Ovary (tissue), 7 donors: ENCODE measurements at regions not wholly inside any gene's neighbourhood (a gene's known extent, or its start where the extent isn't known, plus 50 kb on each side); places are given as distances from the start of the nearest gene placed in this dataset.

Experiments
- DNase-seq, 5 donors: peaks; one replicate each; pipeline ENCODE4 v3.0.0-alpha.2; 2019 to 2020
- H3K27ac ChIP-seq, 2 donors: fragments of 200-600 bp; one replicate each; pipeline versions ENCODE4 v1.5.1 to v1.8.0; 2019 to 2022
- H3K27me3 ChIP-seq: fragments of 200-600 bp; one replicate; pipeline ENCODE4 v1.8.0; 2022
- H3K36me3 ChIP-seq: fragments of 200-600 bp; sonication (generic); one replicate; pipeline ENCODE4 v1.5.1; 2019
- H3K4me1 ChIP-seq: one replicate; pipeline ENCODE4 v1.8.1; 2013; ENCODE audit warnings: mild to moderate bottlenecking, moderate library complexity; ENCODE audit not compliant: insufficient read depth
- H3K4me3 ChIP-seq: fragments of 200-600 bp; sonication (generic); one replicate; pipeline ENCODE4 v1.5.1; 2017
- H3K9me3 ChIP-seq, 2 donors: fragments of 200-600 bp in 1 of 2; sonication (generic) in 1 of 2; one replicate each; pipeline versions ENCODE4 v1.5.1 to v1.8.1; 2013 to 2019; ENCODE audit warnings: mild to moderate bottlenecking in 1 of 2, moderate library complexity in 1 of 2
- EP300 ChIP-seq: sonication (generic); formaldehyde crosslinking; IDR thresholded peaks from one replicate; pipeline ENCODE4 v1.6.1; 2017; ENCODE audit warnings: antibody characterized with exemption
- POLR2A ChIP-seq: fragments of 450-650 bp; IDR thresholded peaks from one replicate; pipeline ENCODE4 v1.6.1; 2017; ENCODE audit warnings: antibody characterized with exemption, mild to moderate bottlenecking, moderate library complexity
- WGBS, 3 donors: extraction: QIAGEN DNeasy Blood & Tissue Kit in 1 of 3; methylation state at CpG; one replicate each; pipeline versions ENCODE4 v1.1.5 to v1.1.7; 2013 to 2017; 5-methylcytosine and 5-hydroxymethylcytosine counted together
- intact Hi-C, 4 donors: fragments of 100-400 bp; cut with DNase I; formaldehyde crosslinking; loops; one replicate each; pipeline versions ENCODE4 v1.11.0 to v1.15.1; 2022 to 2023
- TF ChIP-seq, protein P1 (sequence below), 3 donors: fragments of 450-650 bp in 2 of 3; fragments of 200-600 bp in 1 of 3; IDR thresholded peaks; one replicate each; pipeline versions ENCODE4 v1.5.1 to v1.8.0; 2016 to 2022; ENCODE audit warnings: antibody characterized with exemption in 3 of 3, mild to moderate bottlenecking in 1 of 3
- donor health status: DM: no; HTN: no; CAD: no; lungs with moderate emphysema.
- donor health status: DM: no; HTN: no; CAD: no.
- donor health status: Bipolar disorder and iron deficiency.
- donor health status: DM: no; HTN: no; CAD: no.
- donor health status: DM: yes; HTN: yes; CAD: no.

DNA sequence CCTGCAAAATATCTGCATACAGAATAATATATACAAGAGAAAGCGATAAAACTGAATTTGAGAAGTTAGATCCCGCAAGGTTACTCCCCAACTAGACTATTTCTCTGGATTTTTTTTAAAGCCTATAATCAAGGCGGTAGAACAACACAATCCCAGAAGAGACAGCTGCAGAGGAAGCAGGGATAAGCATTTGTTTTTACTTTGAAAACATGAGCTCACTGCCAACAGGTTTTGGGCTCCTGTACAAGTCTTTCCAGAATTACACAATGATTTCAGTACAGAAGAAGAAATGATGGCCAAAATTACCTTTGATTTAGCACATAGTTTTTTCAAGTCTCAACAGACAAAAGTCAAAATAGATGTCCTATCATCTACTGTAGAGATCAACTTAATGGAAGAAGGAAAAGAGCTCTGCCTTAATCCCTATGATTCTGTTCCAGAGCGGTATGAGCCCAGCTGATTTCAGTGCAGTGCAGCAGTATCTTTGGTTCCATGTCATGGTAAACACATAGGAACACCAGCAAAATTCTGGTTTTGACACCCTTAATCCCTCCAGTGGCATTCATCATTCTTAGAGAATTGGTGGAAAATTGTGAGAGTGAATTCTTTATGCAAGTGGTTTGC, 304.3 kb downstream of the HDGFL1 start:
- H3K4me1 ChIP-seq, result peaks cover 3% of the 10 kb centered on the region
- no peaks in the 10 kb centered on the region for H3K36me3 ChIP-seq
- DNase-seq, result peak in 4 of 5 donors; percentile 26 to 58 (median 52)
- TF ChIP-seq POLR2A (no peak), EP300 (no peak)
- TF ChIP-seq, protein P1, sequence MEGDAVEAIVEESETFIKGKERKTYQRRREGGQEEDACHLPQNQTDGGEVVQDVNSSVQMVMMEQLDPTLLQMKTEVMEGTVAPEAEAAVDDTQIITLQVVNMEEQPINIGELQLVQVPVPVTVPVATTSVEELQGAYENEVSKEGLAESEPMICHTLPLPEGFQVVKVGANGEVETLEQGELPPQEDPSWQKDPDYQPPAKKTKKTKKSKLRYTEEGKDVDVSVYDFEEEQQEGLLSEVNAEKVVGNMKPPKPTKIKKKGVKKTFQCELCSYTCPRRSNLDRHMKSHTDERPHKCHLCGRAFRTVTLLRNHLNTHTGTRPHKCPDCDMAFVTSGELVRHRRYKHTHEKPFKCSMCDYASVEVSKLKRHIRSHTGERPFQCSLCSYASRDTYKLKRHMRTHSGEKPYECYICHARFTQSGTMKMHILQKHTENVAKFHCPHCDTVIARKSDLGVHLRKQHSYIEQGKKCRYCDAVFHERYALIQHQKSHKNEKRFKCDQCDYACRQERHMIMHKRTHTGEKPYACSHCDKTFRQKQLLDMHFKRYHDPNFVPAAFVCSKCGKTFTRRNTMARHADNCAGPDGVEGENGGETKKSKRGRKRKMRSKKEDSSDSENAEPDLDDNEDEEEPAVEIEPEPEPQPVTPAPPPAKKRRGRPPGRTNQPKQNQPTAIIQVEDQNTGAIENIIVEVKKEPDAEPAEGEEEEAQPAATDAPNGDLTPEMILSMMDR (IDR thresholded peaks at IDR 0.05), result no peak
- H3K9me3 ChIP-seq, result no peaks in the 10 kb centered on the region
- 16 to 28% (median 18%) methylated on average over 4 of the region's 4 CpGs for WGBS, 3 donors
- peak overlapping the region in 1 of 2 donors; percentile 64 for H3K27ac ChIP-seq
- no peaks in the 10 kb centered on the region for H3K27me3 ChIP-seq
- H3K4me3 ChIP-seq, result no peak overlapping the region
- intact Hi-C loops, result no loop called here

DNA sequence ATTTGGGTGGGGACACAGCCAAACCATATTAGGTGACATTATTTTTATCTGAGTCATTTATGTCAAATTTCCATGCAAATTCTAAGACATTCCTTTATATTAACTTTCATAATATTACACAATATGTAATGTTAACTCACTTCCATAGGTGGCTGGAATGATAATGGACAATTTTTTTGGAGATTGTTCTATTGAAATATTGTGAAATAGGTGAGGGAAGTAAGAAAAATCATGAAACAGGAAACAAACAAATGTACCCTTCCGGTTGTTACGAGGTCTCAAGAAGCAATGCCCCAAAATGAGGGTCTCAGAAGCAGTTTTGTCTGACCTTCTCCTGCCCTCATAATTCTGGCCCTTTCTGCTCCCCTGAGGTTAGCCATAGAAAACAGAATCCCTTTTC, 306.5 kb downstream of the HDGFL1 start:
- H3K27me3 ChIP-seq, result no peaks in the 10 kb centered on the region
- H3K4me1 ChIP-seq, result peaks cover 3% of the 10 kb centered on the region
- H3K36me3 ChIP-seq, result no peaks in the 10 kb centered on the region
- intact Hi-C loops, result no loop called here
- no peaks in the 10 kb centered on the region for H3K9me3 ChIP-seq
- H3K4me3 ChIP-seq, result no peak overlapping the region
- TF ChIP-seq, protein P1 (IDR thresholded peaks at IDR 0.05), result no peak
- TF ChIP-seq EP300, result no peak
- no peak for TF ChIP-seq POLR2A
- DNase-seq, result no peak
- no peak overlapping the region for H3K27ac ChIP-seq
- WGBS, 3 donors, result 94 to 100% (median 97%) methylated on average over 2 of the region's 2 CpGs

DNA sequence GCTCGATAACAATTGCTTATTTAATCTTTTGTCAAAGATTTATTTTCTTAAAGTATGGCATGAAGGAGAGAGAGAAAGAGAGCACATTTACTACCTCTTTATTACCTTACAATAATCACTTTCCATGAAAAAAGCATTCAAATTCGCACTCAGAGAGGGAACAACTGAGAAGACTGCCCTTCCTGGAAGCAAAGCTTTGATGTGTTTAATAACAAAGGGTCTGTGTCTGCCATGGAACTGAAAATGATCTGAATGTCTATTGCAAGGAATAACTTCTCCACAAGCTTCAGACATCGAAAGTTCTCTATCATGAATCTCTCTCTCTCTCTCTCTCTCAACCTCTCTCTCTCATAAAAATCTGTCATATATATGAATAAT, 308.9 kb downstream of the HDGFL1 start:
- Histone ChIP-seq H3K27ac (peak overlapping the region in 1 of 2 donors; percentile 35), H3K4me3 (no peak overlapping the region), H3K9me3 (no peaks in the 10 kb centered on the region), H3K4me1 (peaks cover 2% of the 10 kb centered on the region), H3K36me3 (no peaks in the 10 kb centered on the region), H3K27me3 (no peaks in the 10 kb centered on the region)
- WGBS, 3 donors, result 12 to 24% (median 13%) methylated on average over 3 of the region's 3 CpGs
- intact Hi-C loops, result no loop called here
- TF ChIP-seq POLR2A, result no peak
- TF ChIP-seq, protein P1 (IDR thresholded peaks at IDR 0.05), result no peak
- TF ChIP-seq EP300, result no peak
- DNase-seq, result no peak

DNA sequence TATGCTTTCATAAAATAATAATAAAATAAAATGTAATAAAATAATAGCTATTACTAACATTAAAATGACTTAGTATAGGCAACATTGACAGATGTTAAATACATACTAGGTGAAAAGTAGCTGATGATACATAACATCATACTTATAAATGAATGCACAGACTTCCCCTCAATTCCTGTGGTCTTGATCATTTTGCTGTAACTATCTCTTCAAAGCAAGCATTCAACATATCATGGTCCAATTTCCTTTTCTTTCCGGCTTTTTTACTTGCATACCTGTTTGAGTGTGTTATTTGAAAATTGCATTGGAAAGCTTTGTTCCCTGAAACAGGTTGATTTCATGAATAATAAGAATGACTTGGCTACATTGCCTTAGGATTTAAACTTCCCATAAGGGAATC, 309.3 kb downstream of the HDGFL1 start:
- 73 to 83% (median 80%) methylated on average over 1 of the region's 1 CpG for WGBS, 3 donors
- peak overlapping the region in 1 of 2 donors; percentile 35 for H3K27ac ChIP-seq

More for the DNA sequence above, 309.3 kb downstream of the HDGFL1 start:
- TF ChIP-seq POLR2A (no peak), EP300 (no peak)
- TF ChIP-seq, protein P1 (IDR thresholded peaks at IDR 0.05), result no peak
- DNase-seq, result no peak
- no peaks in the 10 kb centered on the region for H3K36me3 ChIP-seq
- H3K4me1 ChIP-seq, result peaks cover 2% of the 10 kb centered on the region
- intact Hi-C loops, result no loop called here
- H3K4me3 ChIP-seq, result no peak overlapping the region
- H3K27me3 ChIP-seq, result no peaks in the 10 kb centered on the region
- H3K9me3 ChIP-seq, result no peaks in the 10 kb centered on the region
